ENCODE measurements at regions not wholly inside any gene's neighbourhood (a gene's known extent, or its start where the extent isn't known, plus 50 kb on each side); places are given as distances from the start of the nearest gene placed in this dataset.
"Not testable (repeated sequence)": the region's sequence is repeated elsewhere in the genome, so short reads cannot be mapped to it uniquely, and the experiment has no call there.

DNA sequence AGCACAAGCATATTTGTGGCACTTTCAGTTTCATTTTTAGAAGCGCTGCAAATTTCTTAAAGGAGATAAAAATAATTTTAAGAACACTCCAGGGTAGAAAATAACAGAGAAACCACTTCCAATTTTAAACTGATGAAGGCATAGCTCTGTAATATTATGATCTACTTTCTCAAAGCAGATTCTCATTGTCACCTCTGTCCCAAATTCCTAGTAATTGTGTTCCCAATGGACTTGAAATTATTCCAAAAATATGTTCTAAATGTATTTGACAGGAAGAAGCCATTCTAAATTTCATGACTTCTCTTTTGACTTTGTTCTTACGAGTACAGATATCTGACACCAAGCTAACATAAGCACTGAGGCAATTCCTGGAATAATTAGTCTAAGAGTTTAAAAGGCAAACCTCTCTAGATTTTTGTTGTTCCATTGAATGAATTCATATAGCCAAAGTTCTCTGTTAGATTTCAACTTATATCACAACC, 140.2 kb upstream of the CARMIL1 start:
- H3K36me3 ChIP-seq (ENCODE audit: control insufficient read depth, low read length), result peaks cover 2% of the 10 kb centered on the region; the same call in 1 of the 2 replicates
- no peaks in the 10 kb centered on the region for H3K9me2 ChIP-seq (replicated peaks; ENCODE audit: control insufficient read depth, low read length)
- H3K79me2 ChIP-seq (ENCODE audit: control insufficient read depth, low read length), result no peaks in the 10 kb centered on the region
- peak overlapping the region; percentile 86 for H3K4me2 ChIP-seq (ENCODE audit: low read length)
- peaks cover 23% of the 10 kb centered on the region for H3K9me3 ChIP-seq (ENCODE audit: control insufficient read depth, insufficient read depth, low read length)
- H3K4me3 ChIP-seq (ENCODE audit: low read length), result peak overlapping the region; percentile 74
- H4K20me1 ChIP-seq (ENCODE audit: control insufficient read depth, insufficient read depth, low read depth, low read length), result no peaks in the 10 kb centered on the region
- no peak for TF ChIP-seq EZH2phosphoT487 (IDR thresholded peaks at IDR 0.05; ENCODE audit: borderline replicate concordance, low read length)
- TF ChIP-seq, protein P1, sequence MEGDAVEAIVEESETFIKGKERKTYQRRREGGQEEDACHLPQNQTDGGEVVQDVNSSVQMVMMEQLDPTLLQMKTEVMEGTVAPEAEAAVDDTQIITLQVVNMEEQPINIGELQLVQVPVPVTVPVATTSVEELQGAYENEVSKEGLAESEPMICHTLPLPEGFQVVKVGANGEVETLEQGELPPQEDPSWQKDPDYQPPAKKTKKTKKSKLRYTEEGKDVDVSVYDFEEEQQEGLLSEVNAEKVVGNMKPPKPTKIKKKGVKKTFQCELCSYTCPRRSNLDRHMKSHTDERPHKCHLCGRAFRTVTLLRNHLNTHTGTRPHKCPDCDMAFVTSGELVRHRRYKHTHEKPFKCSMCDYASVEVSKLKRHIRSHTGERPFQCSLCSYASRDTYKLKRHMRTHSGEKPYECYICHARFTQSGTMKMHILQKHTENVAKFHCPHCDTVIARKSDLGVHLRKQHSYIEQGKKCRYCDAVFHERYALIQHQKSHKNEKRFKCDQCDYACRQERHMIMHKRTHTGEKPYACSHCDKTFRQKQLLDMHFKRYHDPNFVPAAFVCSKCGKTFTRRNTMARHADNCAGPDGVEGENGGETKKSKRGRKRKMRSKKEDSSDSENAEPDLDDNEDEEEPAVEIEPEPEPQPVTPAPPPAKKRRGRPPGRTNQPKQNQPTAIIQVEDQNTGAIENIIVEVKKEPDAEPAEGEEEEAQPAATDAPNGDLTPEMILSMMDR (IDR thresholded peaks at IDR 0.05; ENCODE audit: low read depth, low read length, poor library complexity, severe bottlenecking), result no peak
- H3K27me3 ChIP-seq (ENCODE audit: control insufficient read depth, low read length), result no peaks in the 10 kb centered on the region
- H3K27ac ChIP-seq (ENCODE audit: low read depth, low read length), result peak overlapping the region; percentile 70
- peaks cover 39% of the 10 kb centered on the region for H3K4me1 ChIP-seq (ENCODE audit: control insufficient read depth, low read length)
- peaks cover 5% of the 10 kb centered on the region; the same call in 1 of the 2 replicates for H3F3A ChIP-seq (ENCODE audit: control insufficient read depth, insufficient read depth)

GRCh38 chr6:25139608-25140007, 139.6 kb upstream of the CARMIL1 start:
- Histone ChIP-seq H3K4me3 (ENCODE audit: low read length) (peak overlapping the region; percentile 74; the same call in 1 of the 2 replicates), H3K4me1 (ENCODE audit: control insufficient read depth, low read length) (peaks cover 39% of the 10 kb centered on the region), H3K9me3 (ENCODE audit: control insufficient read depth, insufficient read depth, low read length) (peaks cover 20% of the 10 kb centered on the region), H3K27ac (ENCODE audit: low read depth, low read length) (peak overlapping the region; percentile 70; the same call in 1 of the 2 replicates), H3K4me2 (ENCODE audit: low read length) (peak overlapping the region; percentile 86)
- H3K36me3 ChIP-seq (ENCODE audit: control insufficient read depth, low read length); H3K79me2 ChIP-seq (ENCODE audit: control insufficient read depth, low read length); H4K20me1 ChIP-seq (ENCODE audit: control insufficient read depth, insufficient read depth, low read depth, low read length); H3K9me2 ChIP-seq (replicated peaks; ENCODE audit: control insufficient read depth, low read length); H3K27me3 ChIP-seq (ENCODE audit: control insufficient read depth, low read length); H3F3A ChIP-seq (ENCODE audit: control insufficient read depth, insufficient read depth): not testable (repeated sequence)

GRCh38 chr6:25142506-25142905, 136.7 kb upstream of the CARMIL1 start:
- H3K4me2 ChIP-seq (ENCODE audit: low read length), result no peak overlapping the region
- peaks cover 46% of the 10 kb centered on the region for H3K4me1 ChIP-seq (ENCODE audit: control insufficient read depth, low read length)
- H3K4me3 ChIP-seq (ENCODE audit: low read length), result no peak overlapping the region
- no peak overlapping the region for H3K27ac ChIP-seq (ENCODE audit: low read depth, low read length)
- no peaks in the 10 kb centered on the region for H3K36me3 ChIP-seq (ENCODE audit: control insufficient read depth, low read length)
- no peaks in the 10 kb centered on the region for H3K79me2 ChIP-seq (ENCODE audit: control insufficient read depth, low read length)
- H3K27me3 ChIP-seq (ENCODE audit: control insufficient read depth, low read length), result no peaks in the 10 kb centered on the region
- no peaks in the 10 kb centered on the region for H3K9me2 ChIP-seq (replicated peaks; ENCODE audit: control insufficient read depth, low read length)
- TF ChIP-seq EZH2phosphoT487 (IDR thresholded peaks at IDR 0.05; ENCODE audit: borderline replicate concordance, low read length), result no peak
- TF ChIP-seq, protein P1 (IDR thresholded peaks at IDR 0.05; ENCODE audit: low read depth, low read length, poor library complexity, severe bottlenecking), result no peak
- H3F3A ChIP-seq (ENCODE audit: control insufficient read depth, insufficient read depth), result peaks cover 5% of the 10 kb centered on the region
- H3K9me3 ChIP-seq (ENCODE audit: control insufficient read depth, insufficient read depth, low read length), result no peaks in the 10 kb centered on the region
- no peaks in the 10 kb centered on the region for H4K20me1 ChIP-seq (ENCODE audit: control insufficient read depth, insufficient read depth, low read depth, low read length)

DNA sequence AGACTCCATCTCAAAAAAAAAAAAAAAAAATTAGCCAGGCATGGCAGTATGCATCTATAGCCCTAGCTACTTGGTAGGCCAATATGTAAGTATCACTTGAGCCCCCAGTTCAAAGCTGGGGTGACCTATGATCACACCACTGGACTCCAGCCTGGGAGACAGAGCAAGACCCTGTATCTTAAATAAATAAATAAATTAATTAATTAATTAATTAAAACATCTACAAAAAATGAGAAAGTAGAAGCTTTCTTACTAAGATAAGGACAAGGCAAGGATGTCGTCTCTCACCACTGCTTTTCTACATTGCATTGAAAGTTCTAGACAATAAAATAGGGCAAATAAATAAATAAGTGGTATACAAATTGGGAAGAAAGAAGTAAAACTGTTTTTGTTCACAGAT, 134.3 kb upstream of the CARMIL1 start:
- peaks cover 33% of the 10 kb centered on the region for H3K4me1 ChIP-seq (ENCODE audit: control insufficient read depth, low read length)
- H3K9me3 ChIP-seq (ENCODE audit: control insufficient read depth, insufficient read depth, low read length), result peaks cover 9% of the 10 kb centered on the region; the same call in 1 of the 2 replicates
- no peaks in the 10 kb centered on the region for H3K27me3 ChIP-seq (ENCODE audit: control insufficient read depth, low read length)
- no peaks in the 10 kb centered on the region for H3K79me2 ChIP-seq (ENCODE audit: control insufficient read depth, low read length)
- H3K4me2 ChIP-seq (ENCODE audit: low read length), result no peak overlapping the region
- TF ChIP-seq, protein P1 (IDR thresholded peaks at IDR 0.05; ENCODE audit: low read depth, low read length, poor library complexity, severe bottlenecking), result no peak
- no peak for TF ChIP-seq EZH2phosphoT487 (IDR thresholded peaks at IDR 0.05; ENCODE audit: borderline replicate concordance, low read length)
- no peaks in the 10 kb centered on the region for H3K9me2 ChIP-seq (replicated peaks; ENCODE audit: control insufficient read depth, low read length)
- H3K4me3 ChIP-seq (ENCODE audit: low read length), result no peak overlapping the region
- H3F3A ChIP-seq (ENCODE audit: control insufficient read depth, insufficient read depth), result peaks cover 2% of the 10 kb centered on the region
- no peaks in the 10 kb centered on the region for H3K36me3 ChIP-seq (ENCODE audit: control insufficient read depth, low read length)
- H4K20me1 ChIP-seq (ENCODE audit: control insufficient read depth, insufficient read depth, low read depth, low read length), result no peaks in the 10 kb centered on the region
- H3K27ac ChIP-seq (ENCODE audit: low read depth, low read length), result no peak overlapping the region

All from DOHH2 (cell line).